Lower leg skin (tissue), 3 donors: ENCODE measurements at regions not wholly inside any gene's neighbourhood (a gene's known extent, or its start where the extent isn't known, plus 50 kb on each side); places are given as distances from the start of the nearest gene placed in this dataset.

ENCODE experiments used
- CTCF ChIP-seq, 3 donors: fragments of 450-650 bp; IDR thresholded peaks; one replicate each; pipeline ENCODE4 v1.5.1; 2016; ENCODE audit warnings: antibody characterized with exemption in 3 of 3, mild to moderate bottlenecking in 3 of 3, moderate library complexity in 2 of 3
- POLR2A ChIP-seq, 2 donors: fragments of 450-650 bp; IDR thresholded peaks; one replicate each; pipeline ENCODE4 v1.6.1; 2016 to 2017; ENCODE audit warnings: antibody characterized with exemption in 2 of 2, mild to moderate bottlenecking in 1 of 2, moderate library complexity in 1 of 2

DNA sequence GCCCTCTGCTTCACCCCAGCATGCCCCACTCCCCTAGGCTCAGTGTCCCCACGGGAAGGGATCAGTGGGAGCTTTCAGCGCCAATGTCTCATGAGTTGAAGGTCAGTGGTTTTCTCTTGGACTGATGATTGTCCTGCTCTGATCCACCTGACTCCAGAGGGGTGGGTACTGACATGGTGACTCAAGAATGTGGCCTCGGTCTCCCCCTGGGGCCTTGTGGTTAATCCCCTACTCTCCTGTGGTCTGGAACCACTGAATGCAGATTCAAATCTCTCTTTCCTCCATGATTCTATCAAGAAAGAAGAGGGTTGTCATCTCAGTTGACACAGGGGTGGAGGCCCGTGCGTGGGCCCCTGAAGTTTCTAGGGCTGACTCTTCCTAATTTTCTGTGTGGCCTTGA lies 176.9 kb downstream of the RPS24 start:
- TF ChIP-seq CTCF (IDR thresholded peaks at IDR 0.05), result no peak
- no peak for TF ChIP-seq POLR2A (IDR thresholded peaks at IDR 0.05)
